IMR-90 (cell line): ENCODE measurements at regions not wholly inside any gene's neighbourhood (a gene's known extent, or its start where the extent isn't known, plus 50 kb on each side); places are given as distances from the start of the nearest gene placed in this dataset.

Source experiments
- ATAC-seq: fragments of 200-7000 bp; cut with Tn5 transposase; 2 replicates; pipeline ENCODE4 v1.9.1; 2020; ENCODE audit warnings: low read depth, mild to moderate bottlenecking, moderate library complexity
- BruUV-seq: library from RNA; stranded (reverse); fragments of 400-500 nt; replicated peaks from 2 replicates; lab custom pipeline; 2021; lab: Mats Ljungman, UMichigan
- CTCF ChIA-PET: fragments of 300-600 bp; formaldehyde crosslinking; extraction: SDS; loops from one replicate; lab custom pipeline; 2021; ENCODE audit warnings: antibody characterized with exemption; lab: Yijun Ruan, JAX
- POLR2A ChIA-PET: fragments of 300-600 bp; sonication (Branson Sonifier 250); formaldehyde crosslinking; loops from one replicate; lab custom pipeline; 2022; ENCODE audit warnings: antibody characterized with exemption; ENCODE audit not compliant: unreplicated experiment; lab: Charles Lee
- DNase-seq: peaks from one replicate; pipeline ENCODE4 v3.0.0; 2013
- H2AFZ ChIP-seq: replicated peaks from 2 replicates; pipeline ENCODE3; 2013; ENCODE audit warnings: low read length, mild to moderate bottlenecking; ENCODE audit not compliant: poor library complexity
- H2AK5ac ChIP-seq: 2 replicates; pipeline ENCODE4 v1.6.1; 2013; ENCODE audit warnings: low read depth, low read length, inconsistent platforms
- H2AK9ac ChIP-seq: replicated peaks from 2 replicates; pipeline ENCODE3; 2013; ENCODE audit warnings: mild to moderate bottlenecking, low read depth, low read length, moderate library complexity; ENCODE audit not compliant: poor library complexity
- H2BK120ac ChIP-seq: 2 replicates; pipeline ENCODE4 v1.6.1; 2013; ENCODE audit warnings: low read depth, low read length, inconsistent platforms
- H2BK15ac ChIP-seq: 3 replicates; pipeline ENCODE4 v1.6.1; 2013; ENCODE audit warnings: low read depth, low read length, inconsistent platforms
- H2BK20ac ChIP-seq: 2 replicates; pipeline ENCODE4 v1.6.1; 2013; ENCODE audit warnings: low read depth, mild to moderate bottlenecking, inconsistent platforms, low read length, moderate library complexity
- H2BK5ac ChIP-seq: 2 replicates; pipeline ENCODE4 v1.6.1; 2013; ENCODE audit warnings: mild to moderate bottlenecking, low read depth, low read length, inconsistent platforms; ENCODE audit not compliant: poor library complexity, severe bottlenecking
- H3K14ac ChIP-seq: replicated peaks from 2 replicates; pipeline ENCODE4 v1.6.1; 2013; ENCODE audit warnings: low read depth, low read length, inconsistent platforms
- H3K18ac ChIP-seq: 2 replicates; pipeline ENCODE4 v1.6.1; 2013; ENCODE audit warnings: low read depth, low read length, control low read depth
- H3K23ac ChIP-seq: 2 replicates; pipeline ENCODE4 v1.6.1; 2013; ENCODE audit warnings: low read depth, low read length, inconsistent platforms
- H3K27ac ChIP-seq: 2 replicates; pipeline ENCODE4 v1.5.1; 2013; ENCODE audit warnings: mild to moderate bottlenecking, control low read depth, low read length; ENCODE audit not compliant: insufficient read depth
- H3K27me3 ChIP-seq: 2 replicates; pipeline ENCODE4 v1.6.1; 2013; ENCODE audit warnings: low read length; ENCODE audit not compliant: control insufficient read depth, insufficient read depth
- H3K36me3 ChIP-seq: 2 replicates; pipeline ENCODE4 v1.6.1; 2013; ENCODE audit warnings: low read length, mixed read lengths; ENCODE audit not compliant: control insufficient read depth, insufficient read depth
- H3K4ac ChIP-seq: 2 replicates; pipeline ENCODE4 v1.6.1; 2013; ENCODE audit warnings: low read depth, low read length, inconsistent platforms
- H3K4me1 ChIP-seq: 2 replicates; pipeline ENCODE4 v1.6.1; 2013; ENCODE audit warnings: low read length, mixed read lengths; ENCODE audit not compliant: control insufficient read depth, insufficient read depth
- H3K4me2 ChIP-seq: 2 replicates; pipeline ENCODE4 v1.6.1; 2013; ENCODE audit warnings: low read depth, mild to moderate bottlenecking, control low read depth, low read length, moderate library complexity
- H3K4me3 ChIP-seq: 2 replicates; pipeline ENCODE4 v1.5.1; 2013; ENCODE audit warnings: low read depth, mild to moderate bottlenecking, control low read depth, low read length, moderate library complexity; ENCODE audit not compliant: insufficient read depth
- H3K56ac ChIP-seq: 2 replicates; pipeline ENCODE4 v1.6.1; 2013; ENCODE audit warnings: low read length, inconsistent platforms; ENCODE audit not compliant: insufficient read depth; ENCODE audit errors: extremely low read depth
- H3K79me1 ChIP-seq, 2 experiments: 2 replicates each; pipeline ENCODE4 v1.6.1; 2013; ENCODE audit warnings: low read length in 2 of 2, inconsistent platforms in 1 of 2, low read depth in 1 of 2
- H3K9ac ChIP-seq: 2 replicates; pipeline ENCODE4 v1.6.1; 2013; ENCODE audit warnings: low read depth, low read length, control low read depth
- H3K9me1 ChIP-seq: 2 replicates; pipeline ENCODE4 v1.6.1; 2013; ENCODE audit warnings: low read length, inconsistent platforms; ENCODE audit not compliant: insufficient read depth
- H3K9me3 ChIP-seq: 2 replicates; pipeline ENCODE4 v1.6.1; 2013; ENCODE audit warnings: low read length; ENCODE audit not compliant: control insufficient read depth, insufficient read depth
- H4K20me1 ChIP-seq: 2 replicates; pipeline ENCODE4 v1.6.1; 2013; ENCODE audit warnings: low read length, inconsistent platforms; ENCODE audit not compliant: insufficient read depth
- H4K5ac ChIP-seq: 2 replicates; pipeline ENCODE4 v1.6.1; 2013; ENCODE audit warnings: mild to moderate bottlenecking, low read depth, low read length, control low read depth
- H4K8ac ChIP-seq, 2 experiments: 2 replicates each; pipeline ENCODE4 v1.6.1; 2013; ENCODE audit warnings: low read depth in 2 of 2, low read length in 2 of 2, control low read depth in 1 of 2, inconsistent platforms in 1 of 2
- H4K91ac ChIP-seq: 2 replicates; pipeline ENCODE4 v1.6.1; 2013; ENCODE audit warnings: low read depth, low read length, inconsistent platforms; ENCODE audit not compliant: insufficient read depth
- BHLHE40 ChIP-seq: fragments of 150-350 bp; IDR thresholded peaks from 2 replicates; pipeline ENCODE4 v1.6.1; 2016; ENCODE audit warnings: mild to moderate bottlenecking, low read depth, low read length
- NFE2L2 ChIP-seq: fragments of 150-350 bp; IDR thresholded peaks from 2 replicates; pipeline ENCODE4 v1.6.1; 2016; ENCODE audit warnings: low read depth, mild to moderate bottlenecking, low read length
- RAD21 ChIP-seq: IDR thresholded peaks from 2 replicates; pipeline ENCODE4 v1.6.1; 2012; ENCODE audit warnings: low read length, improper control_type of control experiment
- WGBS, 2 experiments: methylation state at CpG; one replicate each; pipeline versions ENCODE4 v1.1.5 to v1.1.7; 2013; ENCODE audit warnings: missing lambda C conversion rate in 2 of 2; ENCODE audit not compliant: insufficient read length in 1 of 2; ENCODE audit errors: extremely low coverage in 2 of 2; 5-methylcytosine and 5-hydroxymethylcytosine counted together
- dilution Hi-C: fragments of 300-500 bp; cut with HindIII; formaldehyde crosslinking; loops from one replicate; pipeline ENCODE4 v1.14.3; 2018; ENCODE audit warnings: low sequenced_read_pairs; ENCODE audit not compliant: unreplicated experiment
- in situ Hi-C: fragments of 300-500 bp; cut with MboI; formaldehyde crosslinking; loops from 3 replicates; pipeline ENCODE4 v1.14.3; 2019; ENCODE audit warnings: low sequenced_read_pairs, inconsistent platforms, mixed read lengths
- intact Hi-C: fragments of 100-400 bp; cut with micrococcal nuclease; formaldehyde crosslinking; loops from 2 replicates; pipeline ENCODE4 v1.10.0; 2022

- Histone ChIP-seq H2AK5ac (no peak overlapping the region), H3K14ac (no peak overlapping the region), H3K9me1 (no peaks in the 10 kb centered on the region), H3K79me1 (no peaks in the 10 kb centered on the region), H2BK5ac (no peak overlapping the region), H2AK9ac (no peak overlapping the region), H3K4ac (no peak overlapping the region), H3K56ac (no peak overlapping the region), H3K4me3 (no peak overlapping the region), H4K5ac (no peak overlapping the region), H4K91ac (no peak overlapping the region), H4K8ac (no peak overlapping the region), H2BK20ac (no peak overlapping the region), H2BK15ac (no peak overlapping the region), H3K36me3 (no peaks in the 10 kb centered on the region), H3K9ac (no peak overlapping the region), H3K4me1 (peaks cover 4% of the 10 kb centered on the region; the same call in 1 of the 2 replicates), H3K4me2 (no peak overlapping the region), H4K20me1 (no peaks in the 10 kb centered on the region), H3K9me3 (no peaks in the 10 kb centered on the region), H3K23ac (no peak overlapping the region), H2BK120ac (no peak overlapping the region), H3K27ac (no peak overlapping the region), H3K27me3 (no peaks in the 10 kb centered on the region), H3K18ac (no peak overlapping the region), H2AFZ (no peak overlapping the region)
- ATAC-seq (no peak), DNase-seq (no peak)
- 82 to 88% methylated on average over 1 of the region's 1 CpG for whole genome bisulfite sequencing, 2 experiments
- BruUV-seq = no TSS peak
- dilution Hi-C loops (no loop called here), intact Hi-C loops (no loop called here), in situ Hi-C loops (no loop called here)
- POLR2A ChIA-PET = no interaction called here
- TF ChIP-seq RAD21 (no peak), BHLHE40 (no peak), NFE2L2 (no peak)
- CTCF ChIA-PET = no interaction called here
These were observed 671.6 kb downstream of the IQCM start for GRCh38 chr4:149144060-149144459.
